Stimulated activated CD8-positive, alpha-beta memory T cell treated with anti-CD3 and anti-CD28 coated beads, Interleukin-2, amount 100 ng/mL, for 48 hours (primary cell): ENCODE measurements at regions not wholly inside any gene's neighbourhood (a gene's known extent, or its start where the extent isn't known, plus 50 kb on each side); places are given as distances from the start of the nearest gene placed in this dataset.

Experiments
- DNase-seq, 2 donors: peaks; one replicate each; pipeline ENCODE4 v3.0.0-alpha.2; 2020; ENCODE audit warnings: low read depth in 2 of 2

- no peak for DNase-seq
Observed at GRCh38 chr3:18044971-18045880, 302.8 kb upstream of the TBC1D5 start.

DNA sequence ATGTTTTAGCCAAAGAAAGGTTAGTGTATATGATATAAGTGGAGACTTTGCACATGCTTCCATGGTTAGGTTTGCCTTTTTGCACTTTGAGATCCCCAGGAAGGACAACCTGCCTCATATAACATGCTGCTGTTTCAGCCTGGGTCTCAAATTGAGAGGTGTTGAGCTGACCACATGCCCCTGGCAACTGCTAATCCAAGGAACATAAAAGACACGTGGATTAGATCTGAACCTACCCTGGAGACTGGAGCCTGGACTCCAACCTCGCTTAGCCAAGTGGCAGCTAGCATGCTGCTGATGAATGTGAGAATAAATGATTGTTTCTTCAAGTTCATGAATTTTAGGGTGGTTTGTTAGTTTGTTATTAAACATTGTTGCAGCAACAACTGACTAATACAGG is 301.8 kb upstream of the TBC1D5 start:
- no peak for DNase-seq

DNA sequence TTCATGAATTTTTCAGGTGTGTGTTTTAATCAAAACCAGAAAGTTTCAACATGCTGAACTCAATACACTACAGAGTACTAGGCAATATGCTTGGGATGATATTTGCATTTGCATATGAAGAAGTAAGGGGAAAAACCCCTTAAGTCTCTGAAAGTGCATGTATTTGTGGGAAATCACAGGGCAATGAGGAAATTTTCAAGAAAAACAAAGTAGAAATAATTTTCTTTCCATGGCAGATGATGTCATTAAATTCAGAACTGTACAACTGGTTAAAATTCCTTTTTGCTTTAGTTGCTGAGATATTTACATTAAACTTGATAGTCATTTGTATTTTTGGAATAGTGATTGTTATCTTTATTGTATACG is 294.0 kb upstream of the TBC1D5 start:
- no peak for DNase-seq

GRCh38 chr3:18035641-18036449 is 293.4 kb upstream of the TBC1D5 start:
- DNase-seq: no peak

GRCh38 chr3:18033581-18034108 is 291.2 kb upstream of the TBC1D5 start:
- no peak for DNase-seq

GRCh38 chr3:18030371-18030870 is 288.0 kb upstream of the TBC1D5 start:
- DNase-seq: no peak

DNA sequence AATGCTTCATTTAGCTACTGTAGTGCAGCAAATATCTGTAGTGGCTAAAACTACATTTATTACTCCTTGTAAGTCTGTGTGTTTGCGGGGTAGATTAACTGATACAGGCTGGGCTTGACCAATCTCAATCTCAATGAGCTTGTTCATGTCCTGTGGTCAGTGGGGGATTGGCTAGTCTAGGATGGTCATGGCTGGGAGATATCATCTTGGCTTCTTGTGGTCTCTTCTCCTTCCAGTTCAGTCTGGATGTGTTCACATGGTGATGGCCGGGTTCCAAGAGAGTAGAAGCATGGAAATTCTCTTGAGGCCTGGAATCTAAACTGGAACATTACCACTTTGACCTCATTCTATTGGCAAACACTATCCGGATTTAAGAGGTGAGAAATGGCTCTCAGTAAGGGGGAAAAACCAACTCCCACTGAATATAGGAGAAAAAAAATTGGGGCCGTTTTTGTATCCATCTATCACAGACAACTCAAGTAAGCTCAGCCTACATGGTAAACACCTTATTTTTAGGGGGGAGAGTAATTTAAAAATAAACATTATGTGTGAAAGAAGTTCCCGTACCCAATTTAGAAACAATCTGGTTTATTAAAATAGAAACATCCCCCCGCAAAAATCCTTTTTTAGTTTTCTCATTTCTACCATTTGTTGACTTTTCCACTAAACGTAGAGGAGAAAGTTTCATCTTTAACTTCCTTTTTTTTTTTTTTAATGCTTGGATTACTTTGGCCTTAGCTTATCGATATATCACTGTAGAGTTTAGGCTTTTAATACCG is 284.9 kb upstream of the TBC1D5 start:
- DNase-seq: no peak

- DNase-seq: no peak
Observed at GRCh38 chr3:18024715-18025114, 282.3 kb upstream of the TBC1D5 start.

DNA sequence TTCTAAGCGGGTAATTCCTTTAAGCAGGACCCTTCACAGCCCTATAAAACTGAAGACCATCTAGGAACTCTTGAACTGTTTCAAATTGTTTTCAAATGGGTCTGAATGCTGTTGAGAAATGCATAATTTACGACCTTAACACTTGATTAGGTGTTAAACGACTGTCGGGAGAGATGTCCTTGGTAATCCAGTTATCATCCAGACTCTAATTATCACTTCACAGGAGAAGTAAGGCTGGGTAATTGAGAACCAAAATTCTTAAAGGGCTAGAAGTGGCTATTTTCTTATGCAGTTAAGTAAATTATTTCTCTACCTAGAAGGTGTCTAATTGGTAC is 276.7 kb upstream of the TBC1D5 start:
- DNase-seq: no peak

- no peak for DNase-seq
Observed at GRCh38 chr3:18018491-18019160, 276.2 kb upstream of the TBC1D5 start.

DNA sequence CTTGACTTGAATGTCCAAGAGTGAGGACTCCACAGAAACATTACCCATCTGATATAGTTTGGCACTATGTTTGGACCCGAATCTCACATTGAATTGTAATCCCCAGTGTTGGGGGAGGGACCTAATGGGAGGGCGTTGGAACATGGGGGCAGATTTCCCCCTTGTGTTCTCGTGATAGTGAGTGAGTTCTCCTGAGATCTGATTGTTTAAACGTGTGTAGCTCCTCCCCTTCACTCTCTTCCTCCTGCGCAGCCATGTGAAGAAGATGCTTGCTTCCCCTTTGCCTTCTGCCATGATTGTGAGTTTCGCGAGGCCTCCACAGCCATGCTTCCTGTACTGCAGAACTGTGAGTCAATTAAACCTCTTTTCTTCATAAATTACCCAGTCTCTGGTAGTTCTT is 273.9 kb upstream of the TBC1D5 start:
- DNase-seq: no peak

- DNase-seq: no peak
Observed at GRCh38 chr3:18012933-18013332, 270.5 kb upstream of the TBC1D5 start.

DNA sequence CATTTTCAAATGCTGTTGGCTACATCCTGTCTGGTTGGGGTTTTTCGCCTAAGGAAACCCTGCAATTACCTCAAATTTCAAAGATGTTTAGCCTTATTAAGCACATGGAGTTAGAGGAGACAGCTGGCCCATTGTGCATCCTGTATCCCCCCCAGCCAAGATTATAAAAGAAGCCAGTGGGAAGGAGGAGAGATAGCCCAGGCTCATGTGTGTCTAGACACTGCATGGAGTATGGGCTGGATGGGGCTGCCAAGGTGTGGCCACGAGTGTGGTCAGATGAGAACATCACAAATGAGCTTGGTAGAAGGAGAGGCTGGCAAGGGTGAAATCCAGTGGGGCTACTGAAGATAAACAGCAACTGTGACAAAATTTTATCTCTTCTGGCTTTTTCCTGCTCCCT is 270.0 kb upstream of the TBC1D5 start:
- DNase-seq: no peak

DNA sequence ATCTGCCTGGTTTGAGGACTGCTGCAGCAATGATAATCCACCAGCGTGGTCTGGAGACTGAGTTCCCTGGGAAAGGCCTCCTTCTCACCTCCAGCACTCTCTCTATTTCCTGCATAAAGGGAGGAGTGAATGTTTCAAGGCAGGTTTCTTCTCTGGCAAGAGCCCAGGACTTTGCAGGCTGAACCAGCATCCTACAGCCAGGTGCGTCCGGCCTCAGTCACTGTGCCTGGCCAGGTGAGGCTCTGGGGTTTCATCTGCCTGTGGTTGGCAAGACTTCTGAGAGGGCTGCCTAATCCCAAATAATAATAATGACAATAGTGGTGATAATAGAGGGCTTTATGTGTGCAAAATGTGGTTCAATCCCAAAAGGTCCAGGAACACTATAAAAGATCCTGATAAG is 269.0 kb upstream of the TBC1D5 start:
- no peak for DNase-seq

DNA sequence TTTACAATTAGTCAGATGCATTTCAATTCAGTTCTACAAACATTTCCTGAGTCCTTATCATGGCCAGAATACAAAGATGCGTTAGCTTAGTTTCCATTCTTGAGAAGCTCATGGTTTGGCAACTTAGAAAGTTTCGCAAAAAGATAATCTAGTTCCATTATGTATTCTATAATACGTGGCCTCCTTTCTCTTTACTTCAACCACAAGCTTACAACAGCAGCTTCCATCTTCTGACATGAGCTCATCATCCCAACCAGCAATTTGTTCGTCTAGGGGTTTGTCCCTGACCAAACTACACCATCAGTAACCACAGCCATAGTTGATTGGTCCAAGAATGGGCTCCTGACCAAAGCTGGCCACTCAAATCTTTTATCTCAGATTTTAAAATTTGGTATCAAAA is 267.6 kb upstream of the TBC1D5 start:
- DNase-seq: no peak

DNA sequence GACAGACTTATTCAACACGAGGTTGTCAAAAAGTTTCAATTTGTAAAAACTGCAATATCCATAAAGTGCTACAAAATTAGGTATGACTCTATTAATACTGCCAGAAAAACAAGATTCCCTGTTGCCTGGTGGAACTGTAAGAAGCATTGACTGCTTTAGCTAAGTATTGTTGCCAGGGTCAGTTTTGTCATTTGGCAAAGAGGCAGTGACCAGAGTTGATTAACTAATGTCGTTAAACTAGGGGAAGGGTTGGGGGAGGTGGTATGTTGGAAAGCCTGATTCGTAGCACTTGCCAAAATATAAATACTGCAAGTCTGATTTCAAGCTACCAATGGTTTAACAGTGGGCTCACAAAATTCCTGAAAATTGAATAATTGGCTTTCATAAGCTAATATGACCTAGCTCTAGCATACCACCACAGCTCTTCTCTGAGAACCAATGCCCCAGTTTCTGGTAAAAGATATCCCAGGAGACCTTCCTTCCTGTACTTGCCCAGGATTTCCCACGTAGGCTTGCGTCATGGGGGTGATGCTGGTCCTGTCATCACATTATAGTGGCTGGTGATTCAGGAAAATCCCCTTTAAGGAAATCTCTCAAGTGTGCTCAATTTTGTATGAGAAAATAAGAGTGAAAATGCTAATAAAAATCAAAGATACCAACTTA is 266.4 kb upstream of the TBC1D5 start:
- DNase-seq: no peak

DNA sequence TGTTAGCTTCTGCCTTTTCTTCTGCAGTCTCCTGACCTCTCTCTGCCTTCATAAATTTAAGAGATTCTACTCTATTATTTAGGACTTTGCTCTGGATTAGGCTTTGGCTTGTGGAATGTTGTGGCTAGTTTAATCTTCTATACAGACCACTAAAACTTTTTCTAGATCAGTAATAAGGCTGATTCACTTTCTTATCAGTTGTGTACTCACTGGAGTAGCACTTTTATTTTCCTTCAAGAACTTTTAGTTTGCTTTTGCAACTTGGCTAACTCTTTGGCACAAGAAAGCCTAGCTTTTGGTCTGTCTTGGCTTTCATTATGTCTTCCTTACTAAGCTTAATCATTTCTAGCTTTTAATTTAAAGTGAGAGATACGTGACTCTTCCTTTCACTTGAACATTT is 265.5 kb upstream of the TBC1D5 start:
- DNase-seq: no peak

DNA sequence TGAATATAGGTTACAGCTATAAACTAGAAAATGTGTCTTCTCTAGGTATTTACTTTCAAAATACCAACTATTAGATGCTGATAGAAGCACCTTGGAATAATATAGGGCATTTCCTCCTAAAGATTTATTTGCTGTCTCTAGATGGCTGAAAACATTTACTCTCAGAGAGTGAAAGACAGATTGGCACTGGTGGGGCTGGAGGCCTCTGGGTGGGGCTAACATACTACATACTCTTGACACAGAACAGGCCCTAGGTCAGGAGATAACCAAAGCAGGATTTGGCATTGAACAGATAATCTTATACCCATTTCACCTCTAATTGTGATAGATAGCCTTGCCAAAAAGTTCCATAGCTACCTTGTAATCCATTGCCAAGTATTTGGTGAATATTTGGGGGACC is 253.3 kb upstream of the TBC1D5 start:
- DNase-seq: no peak

DNA sequence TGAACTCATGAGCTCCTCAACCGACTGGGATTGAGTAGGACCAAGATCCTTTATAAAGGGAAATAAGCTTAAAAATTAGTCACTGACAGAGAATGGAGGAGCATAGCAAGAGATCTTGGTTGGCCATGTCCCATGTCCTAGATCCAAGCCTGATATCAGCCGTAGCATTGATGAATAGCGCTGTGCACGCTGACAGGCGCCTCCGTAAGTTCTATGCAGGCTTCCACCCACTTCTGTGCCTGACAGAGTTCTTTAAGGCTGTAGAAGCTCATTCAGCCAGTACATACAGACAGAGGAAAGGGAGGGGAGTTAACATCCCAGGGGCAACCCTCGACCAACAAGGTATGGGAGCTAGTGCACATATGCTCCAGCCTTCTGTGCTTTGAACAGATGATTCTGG is 251.7 kb upstream of the TBC1D5 start:
- DNase-seq: no peak

DNA sequence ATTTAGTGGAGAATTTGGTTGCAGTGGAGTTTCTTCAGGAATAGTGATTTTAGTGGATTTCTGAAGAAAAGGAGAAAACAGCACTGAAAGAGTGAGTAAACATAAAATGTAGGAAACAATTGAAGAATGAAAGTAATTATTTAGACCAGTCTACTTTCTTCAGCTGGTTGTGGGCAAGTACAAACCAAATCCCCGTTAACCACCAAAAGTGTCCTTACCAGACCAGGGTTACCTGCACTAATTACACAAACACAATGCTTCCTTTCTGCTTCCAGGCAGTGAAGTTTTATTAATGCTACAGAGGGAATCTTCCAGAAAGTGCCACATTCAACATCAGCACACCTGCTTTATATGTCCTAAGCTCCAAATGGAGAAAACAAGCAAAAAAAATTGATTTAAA is 248.0 kb upstream of the TBC1D5 start:
- no peak for DNase-seq

GRCh38 chr3:17986348-17986816 is 244.0 kb upstream of the TBC1D5 start:
- DNase-seq: no peak
